A549 (cell line): ENCODE measurements at regions not wholly inside any gene's neighbourhood (a gene's known extent, or its start where the extent isn't known, plus 50 kb on each side); places are given as distances from the start of the nearest gene placed in this dataset.

ENCODE experiments used
- ATAC-seq, 2 experiments: fragments of 200-7000 bp in 1 of 2; fragments of >200 bp in 1 of 2; cut with Nextera tagmentation in 1 of 2; cut with Tn5 transposase in 1 of 2; 3 replicates each; pipeline versions ENCODE4 v1.8.0 to v1.9.1; 2018 to 2020; ENCODE audit warnings: mild to moderate bottlenecking in 1 of 2, moderate library complexity in 1 of 2
- CTCF ChIA-PET: fragments of 300-600 bp; sonication (Branson Sonifier 250); formaldehyde crosslinking; extraction: SDS; loops from one replicate; lab custom pipeline; 2021; ENCODE audit warnings: antibody characterized with exemption, inconsistent platforms; lab: Yijun Ruan, JAX
- POLR2A ChIA-PET: fragments of 350-600 bp; formaldehyde crosslinking; extraction: SDS; loops from one replicate; lab custom pipeline; 2021; ENCODE audit warnings: antibody characterized with exemption, inconsistent platforms; lab: Yijun Ruan, JAX
- DNase-seq, 2 experiments: peaks; one replicate each; pipeline versions ENCODE4 v3.0.0 to v3.0.0-alpha.2; 2011 to 2016; ENCODE audit warnings: low read depth in 1 of 2, low spot score in 1 of 2
- FAIRE-seq: peaks from 2 replicates; lab custom pipeline; 2011; peaks lifted over from hg19 to GRCh38; lab: Jason Lieb, UNC
- H3K27ac ChIP-seq, 2 experiments: fragments of >200 bp; sonication (Bioruptor Twin); formaldehyde crosslinking; 3 replicates each; pipeline ENCODE4 v1.5.1; 2016 to 2017
- H3K4me1 ChIP-seq: fragments of >200 bp; sonication (Bioruptor Twin); formaldehyde crosslinking; 3 replicates; pipeline ENCODE4 v1.6.1; 2016
- H3K4me2 ChIP-seq: fragments of >200 bp; sonication (Bioruptor Twin); formaldehyde crosslinking; 3 replicates; pipeline ENCODE4 v1.6.1; 2016
- H3K4me3 ChIP-seq: fragments of >200 bp; sonication (Bioruptor Twin); formaldehyde crosslinking; 3 replicates; pipeline ENCODE4 v1.5.1; 2016
- H3K9me3 ChIP-seq: fragments of >200 bp; sonication (Bioruptor Twin); formaldehyde crosslinking; 3 replicates; pipeline ENCODE4 v1.6.1; 2016
- CBX2 ChIP-seq: fragments of 200-600 bp; sonication (generic); IDR thresholded peaks from 2 replicates; pipeline ENCODE4 v1.6.1; 2016; ENCODE audit warnings: low read depth, mild to moderate bottlenecking, borderline replicate concordance
- CBX8 ChIP-seq: fragments of 200-600 bp; sonication (generic); IDR thresholded peaks from 2 replicates; pipeline ENCODE4 v1.6.1; 2016
- CEBPB ChIP-seq, 2 experiments: fragments of >200 bp in 1 of 2; sonication (Bioruptor Twin) in 1 of 2; formaldehyde crosslinking in 1 of 2; IDR thresholded peaks; 2 replicates each; pipeline ENCODE4 v1.6.1; 2012 to 2016
- CHD2 ChIP-seq: fragments of 150-350 bp; IDR thresholded peaks from 2 replicates; pipeline ENCODE4 v1.6.1; 2014; ENCODE audit warnings: low read length; ENCODE audit not compliant: partially characterized antibody
- EHF ChIP-seq: fragments of 250-450 bp; sonication (Bioruptor Pico); IDR thresholded peaks from 2 replicates; pipeline ENCODE4 v1.5.0; 2020; ENCODE audit warnings: mild to moderate bottlenecking
- EHMT2 ChIP-seq: fragments of 200-600 bp; sonication (generic); IDR thresholded peaks from 2 replicates; pipeline ENCODE4 v1.6.1; 2016; ENCODE audit warnings: antibody characterized with exemption, low read depth, mild to moderate bottlenecking, moderate library complexity
- ESRRA ChIP-seq: fragments of 150-350 bp; IDR thresholded peaks from 2 replicates; pipeline ENCODE4 v1.6.1; 2014; ENCODE audit warnings: mild to moderate bottlenecking, low read length, borderline replicate concordance
- FOSB ChIP-seq: fragments of 250-450 bp; sonication (Bioruptor Pico); IDR thresholded peaks from 2 replicates; pipeline ENCODE4 v1.5.0; 2020; ENCODE audit warnings: mild to moderate bottlenecking, moderate library complexity
- FOSL2 ChIP-seq, 2 experiments: fragments of 450-650 bp in 1 of 2; fragments of >200 bp in 1 of 2; sonication (Bioruptor Twin) in 1 of 2; formaldehyde crosslinking; IDR thresholded peaks; 2 replicates each; pipeline versions ENCODE4 v1.5.0 to v1.6.1; 2016 to 2020; ENCODE audit warnings: mild to moderate bottlenecking in 1 of 2, moderate library complexity in 1 of 2
- FOXS1 ChIP-seq: fragments of 250-450 bp; sonication (Bioruptor Pico); IDR thresholded peaks from 2 replicates; pipeline ENCODE4 v1.5.0; 2020; ENCODE audit warnings: mild to moderate bottlenecking, moderate library complexity
- KDM1A ChIP-seq: fragments of 200-600 bp; sonication (generic); IDR thresholded peaks from 2 replicates; pipeline ENCODE4 v1.6.1; 2016; ENCODE audit warnings: low read depth, mild to moderate bottlenecking
- MAZ ChIP-seq: fragments of 150-350 bp; IDR thresholded peaks from 2 replicates; pipeline ENCODE4 v1.6.1; 2014; ENCODE audit warnings: antibody characterized with exemption, low read depth, low read length, borderline replicate concordance
- NFE2L2 ChIP-seq: fragments of 150-350 bp; conservative IDR thresholded peaks from 2 replicates; pipeline ENCODE4 v1.6.1; 2014; ENCODE audit warnings: low read length
- NPAS2 ChIP-seq: fragments of 250-450 bp; sonication (Bioruptor Pico); IDR thresholded peaks from 2 replicates; pipeline ENCODE4 v1.8.0; 2022; ENCODE audit warnings: mild to moderate bottlenecking, moderate library complexity, borderline replicate concordance
- PHF8 ChIP-seq: fragments of 200-600 bp; sonication (generic); IDR thresholded peaks from 2 replicates; pipeline ENCODE4 v1.6.1; 2016; ENCODE audit warnings: low read depth, mild to moderate bottlenecking, antibody characterized with exemption, moderate library complexity, borderline replicate concordance
- POLR2A ChIP-seq: IDR thresholded peaks from 2 replicates; pipeline ENCODE4 v1.6.1; 2012; ENCODE audit warnings: mild to moderate bottlenecking, low read length
- POLR2AphosphoS2 ChIP-seq: conservative IDR thresholded peaks from 2 replicates; pipeline ENCODE4 v1.6.1; 2012; ENCODE audit warnings: low read length, improper control_type of control experiment, inconsistent platforms
- RAD21 ChIP-seq, 2 experiments: fragments of >200 bp in 1 of 2; sonication (Bioruptor Twin) in 1 of 2; formaldehyde crosslinking in 1 of 2; IDR thresholded peaks in 1 of 2; conservative IDR thresholded peaks in 1 of 2; 2 replicates in 1 of 2; 3 replicates in 1 of 2; pipeline ENCODE4 v1.6.1; 2012 to 2018; ENCODE audit warnings: inconsistent platforms in 1 of 2
- RARB ChIP-seq: fragments of 250-450 bp; sonication (Bioruptor Pico); IDR thresholded peaks from 2 replicates; pipeline ENCODE4 v1.8.0; 2021; ENCODE audit warnings: mild to moderate bottlenecking, moderate library complexity
- RCOR1 ChIP-seq: fragments of 150-350 bp; IDR thresholded peaks from 2 replicates; pipeline ENCODE4 v1.6.1; 2014; ENCODE audit warnings: antibody characterized with exemption, low read length, low read depth
- RNF2 ChIP-seq: fragments of 200-600 bp; sonication (generic); IDR thresholded peaks from 2 replicates; pipeline ENCODE4 v1.6.1; 2016; ENCODE audit warnings: low read depth, mild to moderate bottlenecking, antibody characterized with exemption, moderate library complexity, borderline replicate concordance
- SMC3 ChIP-seq: fragments of >200 bp; sonication (Bioruptor Twin); formaldehyde crosslinking; IDR thresholded peaks from 3 replicates; pipeline ENCODE4 v1.6.1; 2018; ENCODE audit warnings: inconsistent platforms
- SREBF2 ChIP-seq: fragments of 450-650 bp; IDR thresholded peaks from 2 replicates; pipeline ENCODE4 v1.6.1; 2014; ENCODE audit warnings: mild to moderate bottlenecking, moderate library complexity
- ZNF302 ChIP-seq: fragments of 250-450 bp; sonication (Bioruptor Pico); IDR thresholded peaks from 2 replicates; pipeline ENCODE4 v1.9.0; 2021; ENCODE audit warnings: inconsistent platforms, mild to moderate bottlenecking, moderate library complexity
- WGBS: methylation state at CpG from one replicate; pipeline ENCODE4 v1.1.6; 2017; ENCODE audit errors: missing lambda C conversion rate; 5-methylcytosine and 5-hydroxymethylcytosine counted together
- TF ChIP-seq, protein P1 (sequence below): fragments of 250-450 bp; sonication (Bioruptor Pico); IDR thresholded peaks from 2 replicates; pipeline ENCODE4 v1.5.0; 2020; ENCODE audit warnings: low read depth, mild to moderate bottlenecking, moderate library complexity
- TF ChIP-seq, protein P2 (sequence below): fragments of 250-450 bp; sonication (Bioruptor Pico); IDR thresholded peaks from 2 replicates; pipeline ENCODE4 v1.5.0; 2021; ENCODE audit warnings: mild to moderate bottlenecking, moderate library complexity, borderline replicate concordance
- TF ChIP-seq, protein P3 (sequence below): fragments of 150-350 bp; IDR thresholded peaks from 2 replicates; pipeline ENCODE4 v1.6.1; 2014; ENCODE audit warnings: low read depth, mild to moderate bottlenecking, low read length

DNA sequence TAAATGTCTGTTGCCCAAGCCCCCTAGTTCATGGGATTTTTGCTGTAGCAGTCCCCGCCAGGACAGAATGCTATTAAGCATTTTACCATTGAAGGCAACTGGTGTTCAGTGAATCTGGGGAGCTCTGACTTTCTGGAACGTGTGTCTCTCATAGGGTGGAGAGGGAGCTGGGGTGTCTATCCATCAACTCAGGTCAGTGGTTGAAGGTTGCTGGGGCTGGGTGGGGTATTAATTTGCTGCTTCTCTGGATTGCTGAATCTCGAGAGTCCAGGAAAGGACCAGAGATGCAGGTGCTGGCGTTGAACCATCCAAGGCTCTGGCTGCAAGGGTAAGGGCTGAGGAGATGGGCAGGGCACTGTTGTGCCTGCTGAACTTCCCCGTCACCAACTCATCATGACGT lies 66.8 kb upstream of the NCK2 start:
- POLR2A ChIA-PET = no interaction called here
- no peak overlapping the region for H3K27ac ChIP-seq
- no peak for FAIRE-seq

DNA sequence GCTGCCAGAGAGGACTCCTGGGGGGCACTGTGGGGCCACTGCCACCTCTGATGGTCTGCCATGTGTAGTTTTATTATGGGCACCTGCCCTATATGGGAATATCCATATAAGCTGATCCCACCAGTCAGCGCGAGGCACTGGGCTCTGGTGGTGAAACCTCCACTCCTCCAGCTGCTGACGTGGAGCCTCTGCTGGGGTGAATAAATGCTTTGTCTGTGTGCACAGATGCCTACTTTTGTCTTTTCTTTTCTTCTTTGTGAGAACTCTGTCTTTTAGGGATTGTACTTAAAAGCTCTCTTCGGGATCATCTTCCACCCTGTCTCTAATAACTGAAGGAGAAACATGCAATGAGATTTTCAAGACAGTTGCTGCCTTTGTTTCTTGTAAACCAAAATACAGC lies 68.9 kb upstream of the NCK2 start:
- ATAC-seq (no peak), FAIRE-seq (no peak)

More for the DNA sequence above, 66.8 kb upstream of the NCK2 start:
- no peak for ATAC-seq
- H3K4me1 ChIP-seq = no peaks in the 10 kb centered on the region
- no peak overlapping the region for H3K4me3 ChIP-seq
- no peak for DNase-seq
- no peak overlapping the region for H3K4me2 ChIP-seq
- no peaks in the 10 kb centered on the region for H3K9me3 ChIP-seq
- CTCF ChIA-PET = no interaction called here
- no peak for TF ChIP-seq ESRRA
- TF ChIP-seq POLR2AphosphoS2 = no peak
- TF ChIP-seq PHF8 = no peak
- TF ChIP-seq FOSB (CRISPR knock-in tag) = no peak
- TF ChIP-seq CHD2 = no peak
- no peak for TF ChIP-seq SREBF2
- no peak for TF ChIP-seq RAD21 (conservative IDR thresholded peaks at IDR 0.05 in 1 of 2, IDR thresholded peaks at IDR 0.05 in 1 of 2)
- TF ChIP-seq NFE2L2 = no peak
- no peak for TF ChIP-seq ZNF302 (CRISPR knock-in tag)
- no peak for TF ChIP-seq CBX8
- no peak for TF ChIP-seq EHF (CRISPR knock-in tag)
- no peak for TF ChIP-seq KDM1A
- TF ChIP-seq CEBPB (IDR thresholded peaks at IDR 0.05) = no peak
- TF ChIP-seq CBX2 = no peak
- TF ChIP-seq, protein P1, sequence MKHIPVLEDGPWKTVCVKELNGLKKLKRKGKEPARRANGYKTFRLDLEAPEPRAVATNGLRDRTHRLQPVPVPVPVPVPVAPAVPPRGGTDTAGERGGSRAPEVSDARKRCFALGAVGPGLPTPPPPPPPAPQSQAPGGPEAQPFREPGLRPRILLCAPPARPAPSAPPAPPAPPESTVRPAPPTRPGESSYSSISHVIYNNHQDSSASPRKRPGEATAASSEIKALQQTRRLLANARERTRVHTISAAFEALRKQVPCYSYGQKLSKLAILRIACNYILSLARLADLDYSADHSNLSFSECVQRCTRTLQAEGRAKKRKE = no peak
- WGBS = 12% methylated on average over 6 of the region's 6 CpGs

DNA sequence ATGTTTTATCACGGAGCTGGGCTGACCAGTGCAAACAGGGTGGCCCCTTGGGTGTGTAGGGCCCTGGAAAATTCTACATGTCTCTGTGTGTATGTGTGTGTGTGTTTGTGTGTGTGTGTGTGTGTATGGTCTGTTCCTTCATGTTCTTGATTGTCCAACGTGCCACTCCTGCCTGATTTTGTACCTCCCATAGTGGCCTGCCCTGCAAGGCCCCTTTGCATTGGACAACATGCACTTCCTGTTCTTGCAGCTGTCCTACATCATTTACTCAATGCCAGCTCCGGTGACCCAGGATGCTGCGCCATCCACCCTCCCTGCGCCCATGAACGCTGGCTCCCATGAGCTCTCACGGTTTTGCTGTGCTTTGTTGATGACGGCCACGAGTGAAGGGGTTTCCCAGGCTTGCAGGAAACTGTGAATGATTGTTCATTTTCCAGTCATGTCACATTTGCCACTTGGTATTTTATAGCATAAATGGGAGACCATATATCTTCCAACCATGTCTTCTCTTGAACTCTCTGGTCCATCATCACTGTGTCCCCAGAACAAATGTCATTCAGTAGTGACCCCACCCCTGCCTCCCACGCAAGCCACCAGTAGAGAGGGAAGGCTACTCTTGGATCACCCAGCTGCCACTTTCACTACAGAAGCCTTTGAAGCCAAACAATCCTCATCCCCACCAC lies 69.7 kb upstream of the NCK2 start:
- ChIA-PET CTCF (no interaction called here), POLR2A (no interaction called here)
- H3K9me3 ChIP-seq = no peaks in the 10 kb centered on the region
- WGBS = 64% methylated on average over 10 of the region's 10 CpGs
- H3K4me2 ChIP-seq = no peak overlapping the region
- H3K4me3 ChIP-seq = no peak overlapping the region
- no peaks in the 10 kb centered on the region for H3K4me1 ChIP-seq
- no peak for FAIRE-seq
- no peak for DNase-seq
- no peak for TF ChIP-seq CBX2
- no peak for TF ChIP-seq FOXS1
- no peak for TF ChIP-seq RARB (CRISPR knock-in tag)
- TF ChIP-seq FOSL2 (IDR thresholded peaks at IDR 0.05) = no peak
- TF ChIP-seq FOSL2 (CRISPR knock-in tag; IDR thresholded peaks at IDR 0.05) = no peak
- no peak for TF ChIP-seq NPAS2 (CRISPR knock-in tag)
- no peak for TF ChIP-seq MAZ
- TF ChIP-seq RAD21 (conservative IDR thresholded peaks at IDR 0.05 in 1 of 2, IDR thresholded peaks at IDR 0.05 in 1 of 2) = no peak
- no peak for TF ChIP-seq POLR2AphosphoS2
- TF ChIP-seq, protein P2, sequence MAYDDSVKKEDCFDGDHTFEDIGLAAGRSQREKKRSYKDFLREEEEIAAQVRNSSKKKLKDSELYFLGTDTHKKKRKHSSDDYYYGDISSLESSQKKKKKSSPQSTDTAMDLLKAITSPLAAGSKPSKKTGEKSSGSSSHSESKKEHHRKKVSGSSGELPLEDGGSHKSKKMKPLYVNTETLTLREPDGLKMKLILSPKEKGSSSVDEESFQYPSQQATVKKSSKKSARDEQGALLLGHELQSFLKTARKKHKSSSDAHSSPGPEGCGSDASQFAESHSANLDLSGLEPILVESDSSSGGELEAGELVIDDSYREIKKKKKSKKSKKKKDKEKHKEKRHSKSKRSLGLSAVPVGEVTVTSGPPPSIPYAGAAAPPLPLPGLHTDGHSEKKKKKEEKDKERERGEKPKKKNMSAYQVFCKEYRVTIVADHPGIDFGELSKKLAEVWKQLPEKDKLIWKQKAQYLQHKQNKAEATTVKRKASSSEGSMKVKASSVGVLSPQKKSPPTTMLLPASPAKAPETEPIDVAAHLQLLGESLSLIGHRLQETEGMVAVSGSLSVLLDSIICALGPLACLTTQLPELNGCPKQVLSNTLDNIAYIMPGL (CRISPR knock-in tag) = no peak
- no peak for TF ChIP-seq POLR2A
- no peak for TF ChIP-seq KDM1A
- no peak for TF ChIP-seq EHMT2
- no peak for TF ChIP-seq SMC3
- no peak for TF ChIP-seq RNF2
- TF ChIP-seq, protein P3, sequence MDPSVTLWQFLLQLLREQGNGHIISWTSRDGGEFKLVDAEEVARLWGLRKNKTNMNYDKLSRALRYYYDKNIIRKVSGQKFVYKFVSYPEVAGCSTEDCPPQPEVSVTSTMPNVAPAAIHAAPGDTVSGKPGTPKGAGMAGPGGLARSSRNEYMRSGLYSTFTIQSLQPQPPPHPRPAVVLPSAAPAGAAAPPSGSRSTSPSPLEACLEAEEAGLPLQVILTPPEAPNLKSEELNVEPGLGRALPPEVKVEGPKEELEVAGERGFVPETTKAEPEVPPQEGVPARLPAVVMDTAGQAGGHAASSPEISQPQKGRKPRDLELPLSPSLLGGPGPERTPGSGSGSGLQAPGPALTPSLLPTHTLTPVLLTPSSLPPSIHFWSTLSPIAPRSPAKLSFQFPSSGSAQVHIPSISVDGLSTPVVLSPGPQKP = no peak
- TF ChIP-seq, protein P1 = no peak
- no peak overlapping the region for H3K27ac ChIP-seq
- no peak for ATAC-seq

More for the DNA sequence above, 68.9 kb upstream of the NCK2 start:
- no peak overlapping the region for H3K4me3 ChIP-seq
- 51% methylated on average over 4 of the region's 4 CpGs for WGBS
- no peak overlapping the region for H3K27ac ChIP-seq
- ChIA-PET CTCF (interaction anchor here (0.5 kb wide), 1 partner anchor 360 kb away, joined by 3 read pairs; no protein-coding TSS in a partner anchor), POLR2A (no interaction called here)
- H3K4me1 ChIP-seq = no peaks in the 10 kb centered on the region
- TF ChIP-seq POLR2AphosphoS2 = no peak
- TF ChIP-seq RCOR1 = no peak
- no peak overlapping the region for H3K4me2 ChIP-seq
- DNase-seq = no peak
- H3K9me3 ChIP-seq = no peaks in the 10 kb centered on the region
